ENCODE measurements at regions not wholly inside any gene's neighbourhood (a gene's known extent, or its start where the extent isn't known, plus 50 kb on each side); places are given as distances from the start of the nearest gene placed in this dataset.
"Not testable (repeated sequence)": the region's sequence is repeated elsewhere in the genome, so short reads cannot be mapped to it uniquely, and the experiment has no call there.

GRCh38 chr1:25022361-25023189 is 92.5 kb upstream of the RUNX3 start:
- ATAC-seq (peak; percentile 91), DNase-seq (peak; percentile 95)

DNA sequence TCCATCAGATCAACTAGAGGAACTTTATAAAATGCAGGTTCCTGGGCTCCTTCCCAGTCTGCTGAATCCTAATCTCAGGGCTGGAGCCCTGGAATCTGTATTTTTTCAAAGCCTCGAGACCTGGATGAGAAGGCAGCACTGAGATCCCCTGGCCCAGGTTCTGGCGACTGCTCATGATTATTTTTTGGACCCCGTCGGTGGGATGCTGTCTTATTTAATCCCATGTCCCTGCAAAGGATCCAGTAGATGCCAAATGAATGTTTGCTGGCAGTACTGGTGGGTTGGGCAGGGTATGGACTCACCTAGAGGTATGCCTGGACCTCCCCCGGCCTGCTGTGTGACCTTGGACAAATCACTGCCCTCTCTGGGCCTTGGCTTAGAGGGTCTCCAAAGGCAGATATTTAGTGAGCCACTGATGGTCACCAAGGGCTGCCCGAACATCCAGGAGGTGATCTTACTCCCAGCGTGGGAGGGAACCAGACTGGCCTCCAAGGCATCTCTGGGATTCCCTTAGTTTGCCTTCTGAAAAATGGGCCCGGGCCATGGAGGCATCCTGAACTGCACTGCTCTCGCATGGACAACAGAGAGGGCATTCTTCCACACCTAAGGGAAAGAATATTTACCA is 91.6 kb upstream of the RUNX3 start:
- no peak for ATAC-seq
- DNase-seq: no peak

- ATAC-seq (no peak), DNase-seq (no peak)
These were observed 90.9 kb upstream of the RUNX3 start for GRCh38 chr1:25020851-25021590.

GRCh38 chr1:25020173-25020845 is 90.2 kb upstream of the RUNX3 start:
- no peak for ATAC-seq

GRCh38 chr1:25019337-25020172 is 89.5 kb upstream of the RUNX3 start:
- DNase-seq (no peak), ATAC-seq (no peak)

More at GRCh38 chr1:25020173-25020845, 90.2 kb upstream of the RUNX3 start:
- DNase-seq: no peak

DNA sequence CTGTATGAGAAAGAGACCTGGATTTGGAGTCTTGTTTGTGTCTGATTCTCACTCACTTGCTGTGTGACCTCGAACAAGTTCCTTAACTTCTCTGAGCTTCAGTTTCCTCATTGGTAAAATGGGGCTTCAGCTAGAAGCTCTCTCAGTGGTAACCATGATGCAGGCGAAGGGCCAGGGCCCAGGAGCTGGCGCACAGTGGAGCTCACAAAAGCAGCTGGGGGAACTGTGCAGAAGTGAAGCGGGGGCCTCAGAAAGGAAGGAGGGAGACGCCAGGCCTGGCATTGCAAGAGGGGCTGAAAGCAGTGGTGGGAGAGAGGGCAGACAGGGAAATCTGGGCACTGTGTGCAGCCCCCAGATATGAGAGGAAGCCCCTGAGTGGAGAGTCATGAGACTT is 88.9 kb upstream of the RUNX3 start:
- no peak for ATAC-seq

DNA sequence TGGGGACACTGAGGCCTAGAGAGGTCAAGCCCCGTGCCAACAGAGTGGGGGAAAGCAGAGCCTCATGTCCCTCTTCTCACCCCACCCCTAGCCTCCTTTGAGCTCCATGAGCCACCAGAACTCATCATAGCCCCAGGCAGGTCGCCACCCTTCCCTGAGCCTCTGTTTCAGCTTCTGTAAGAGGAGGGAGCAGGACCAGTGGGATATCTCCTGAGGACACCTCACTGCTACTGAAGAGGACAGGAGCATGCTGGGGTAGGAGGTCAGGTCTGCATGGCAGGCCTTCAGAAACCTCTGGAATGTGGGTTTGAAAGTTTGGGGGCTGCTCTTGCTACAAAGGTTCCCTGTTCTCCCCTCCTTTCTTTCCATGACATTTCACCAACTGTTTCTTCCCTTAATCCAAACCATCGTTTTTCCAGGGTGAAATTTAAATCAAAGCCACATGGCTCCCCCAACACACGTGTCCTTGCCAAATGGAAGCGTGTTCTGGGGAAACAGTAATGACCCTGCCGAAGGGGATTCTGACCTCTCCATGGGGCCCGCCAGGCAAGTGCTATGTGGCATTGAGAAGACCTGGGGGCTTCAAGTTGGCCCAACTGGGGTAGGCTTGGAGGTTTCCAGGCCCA is 88.1 kb upstream of the RUNX3 start:
- ATAC-seq: no peak
- no peak for DNase-seq

More for the DNA sequence above, 88.9 kb upstream of the RUNX3 start:
- DNase-seq: no peak

DNA sequence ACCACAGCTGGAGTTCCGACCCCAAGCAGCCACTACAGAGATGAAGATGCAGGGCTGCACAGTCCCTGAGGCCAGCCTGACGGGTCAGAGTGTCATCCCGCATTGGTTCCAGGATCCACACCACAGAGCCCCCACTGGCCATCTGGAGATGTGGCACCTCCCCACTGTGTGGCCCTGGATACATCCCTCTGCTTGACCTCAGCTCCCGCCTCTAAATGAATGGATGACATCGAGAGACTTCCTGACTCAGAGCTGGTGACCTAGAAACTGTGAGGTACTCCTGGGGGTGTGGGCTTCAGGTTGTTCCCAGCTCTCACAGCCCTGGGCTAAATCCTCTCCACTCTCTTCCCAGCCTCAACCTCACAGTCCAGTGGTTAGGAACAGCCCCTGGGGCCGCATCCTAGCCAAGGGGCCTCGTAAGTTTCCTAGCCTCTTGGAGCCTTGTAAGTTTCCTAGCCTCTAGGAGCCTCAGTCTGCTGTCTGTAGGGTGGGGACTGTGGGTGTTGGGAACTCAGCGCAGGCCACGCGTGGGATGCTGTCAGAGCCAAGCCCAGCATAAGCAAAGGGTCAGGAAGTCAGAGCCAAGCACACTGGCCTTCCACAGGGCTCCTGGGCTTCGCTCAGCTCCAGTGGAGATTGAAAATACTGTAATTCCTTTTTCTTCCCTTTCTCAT is 87.5 kb upstream of the RUNX3 start:
- ATAC-seq (no peak), DNase-seq (no peak)

DNA sequence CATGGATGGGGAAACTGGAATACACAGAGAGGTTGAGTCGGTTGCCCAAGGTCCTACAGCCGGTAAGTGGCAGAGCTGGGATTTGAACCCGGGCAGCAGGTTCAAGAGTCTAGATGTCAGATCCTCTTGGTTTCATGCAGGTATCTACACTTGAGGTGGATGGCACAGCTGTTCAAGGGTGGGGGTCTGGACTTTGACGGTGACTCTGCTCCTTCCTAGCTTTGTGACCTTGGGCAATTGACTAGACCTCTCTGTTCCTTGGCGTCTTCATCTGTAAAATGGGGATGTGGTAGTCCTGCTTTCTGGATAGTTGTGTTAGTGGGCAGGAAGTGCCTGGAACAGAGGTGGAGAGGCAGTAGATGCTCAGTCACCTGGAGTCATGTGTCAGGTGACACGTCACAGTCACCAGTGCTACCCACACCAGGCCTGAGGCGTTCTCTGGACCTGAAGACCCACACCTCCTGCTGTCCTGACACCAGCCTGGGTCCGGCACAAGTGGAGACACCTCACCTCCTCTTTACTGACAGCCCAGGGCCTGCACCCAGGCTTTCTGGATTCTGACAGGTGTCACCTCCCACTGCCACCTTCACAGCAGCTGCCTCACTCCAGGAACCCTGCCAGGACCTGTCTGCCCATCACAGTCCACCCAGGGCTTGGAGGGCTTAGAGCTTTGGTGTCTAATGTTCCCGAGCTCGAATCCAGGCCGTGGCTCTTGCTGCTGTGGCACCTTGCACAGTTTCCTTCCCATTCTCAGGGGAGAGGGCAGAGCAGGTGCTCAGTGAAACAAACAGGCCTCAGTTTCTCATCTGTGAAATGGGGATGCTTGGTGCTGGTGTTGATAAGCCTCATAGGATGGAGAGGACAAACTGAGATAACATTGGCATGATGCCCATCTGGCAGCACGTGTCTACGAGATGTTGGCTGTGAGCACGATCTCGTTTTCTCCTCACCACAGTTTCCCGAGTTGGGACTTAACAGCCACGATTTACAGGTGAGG is 83.2 kb upstream of the RUNX3 start:
- DNase-seq (no peak), ATAC-seq (no peak)

GRCh38 chr1:25011943-25012638 is 82.0 kb upstream of the RUNX3 start:
- peak; percentile 61 for ATAC-seq

DNA sequence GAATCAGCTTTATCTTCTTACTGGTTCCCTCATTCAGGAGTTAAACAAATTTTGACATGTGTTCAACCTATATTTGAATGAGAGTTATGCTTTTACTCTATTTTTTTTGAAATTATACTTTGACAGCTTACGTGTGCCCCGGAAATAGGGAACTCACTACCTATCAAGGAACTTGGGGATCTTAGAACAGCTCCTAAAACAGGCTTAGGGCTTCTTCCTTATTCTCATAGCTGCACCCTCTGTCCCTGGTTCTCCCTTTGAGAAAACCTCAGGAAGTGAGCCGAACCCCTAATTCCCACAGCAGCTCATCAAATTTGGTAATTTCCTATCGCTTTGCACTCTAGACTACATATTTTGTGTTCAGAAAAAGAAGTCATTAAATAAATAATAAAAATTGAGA is 81.2 kb upstream of the RUNX3 start:
- no peak for ATAC-seq

More at GRCh38 chr1:25011943-25012638, 82.0 kb upstream of the RUNX3 start:
- DNase-seq: no peak

GRCh38 chr1:25009671-25010262 is 79.7 kb upstream of the RUNX3 start:
- DNase-seq: peak; percentile 73

More for the DNA sequence above, 81.2 kb upstream of the RUNX3 start:
- DNase-seq: no peak

DNA sequence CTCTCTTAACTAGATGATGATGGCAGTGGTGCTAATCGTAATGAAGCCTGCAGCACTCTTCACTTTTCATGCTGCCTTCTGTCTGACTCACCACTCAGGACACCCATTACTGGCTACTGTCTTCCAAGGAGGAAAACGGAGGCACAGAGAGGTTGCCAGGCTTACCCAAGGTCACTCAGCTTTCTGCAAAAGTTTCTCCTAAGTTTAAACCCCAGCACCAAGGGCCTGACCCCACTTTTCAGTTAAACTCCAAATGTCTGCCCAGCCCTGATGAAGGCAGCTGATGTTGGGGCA is 78.1 kb upstream of the RUNX3 start:
- DNase-seq: no peak
- no peak for ATAC-seq

More at GRCh38 chr1:25009671-25010262, 79.7 kb upstream of the RUNX3 start:
- ATAC-seq: peak; percentile 81

DNA sequence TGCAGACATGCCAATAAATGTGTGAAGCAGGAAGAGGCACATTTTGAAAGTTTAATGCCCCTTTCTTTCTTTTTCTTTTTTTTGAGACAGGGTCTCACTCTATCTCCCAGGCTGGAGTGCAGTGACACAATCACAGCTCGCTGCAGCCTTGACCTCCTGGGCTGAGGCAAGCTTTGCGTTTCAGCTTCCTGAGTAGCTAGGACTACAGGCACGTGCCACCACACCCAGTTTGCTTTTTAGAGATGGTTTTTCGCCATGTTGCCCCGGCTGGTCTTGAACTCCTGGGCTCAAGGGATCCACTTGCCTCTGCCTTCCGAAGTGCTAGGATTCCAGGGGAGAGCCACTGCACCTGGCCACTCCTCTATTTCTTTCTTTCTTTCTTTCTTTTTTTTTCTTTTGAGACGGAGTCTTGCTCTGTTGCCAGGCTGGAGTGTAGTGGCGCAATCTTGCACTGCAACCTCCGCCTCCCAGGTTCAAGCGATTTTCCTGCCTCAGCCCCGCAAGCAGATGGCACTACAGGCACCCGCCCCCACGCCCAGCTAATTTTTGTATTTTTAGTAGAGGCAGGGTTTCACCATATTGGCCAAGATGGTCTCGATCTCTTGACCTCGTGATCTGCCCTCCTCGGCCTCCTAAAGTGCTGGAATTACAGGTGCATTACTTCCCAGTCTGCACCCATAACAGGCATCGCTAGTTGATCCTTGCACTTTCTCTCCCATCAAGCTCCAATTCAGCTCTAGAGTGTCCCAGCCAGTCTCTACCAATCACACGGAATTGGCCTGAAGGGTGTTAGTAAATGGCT is 77.5 kb upstream of the RUNX3 start:
- DNase-seq, ATAC-seq: not testable (repeated sequence)

DNA sequence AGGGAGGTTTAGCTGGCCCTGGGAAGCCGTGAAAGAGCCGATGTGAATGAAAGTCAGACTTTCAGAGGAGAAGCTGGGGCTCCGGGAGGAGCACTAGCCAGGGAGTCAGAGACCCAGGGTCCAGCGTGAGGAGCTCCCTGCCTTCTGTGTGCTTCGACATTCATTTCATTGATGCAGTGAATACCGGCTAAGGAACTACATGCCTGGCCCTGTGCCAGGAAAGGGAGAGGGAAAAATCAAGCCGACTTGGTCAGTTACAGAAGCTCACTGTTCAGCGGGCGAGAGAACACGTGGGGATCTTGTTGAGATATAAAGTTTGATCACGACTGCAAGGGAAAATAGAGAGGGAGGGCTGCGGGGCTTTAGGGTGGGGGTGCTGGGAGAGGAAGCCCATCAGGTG is 76.7 kb upstream of the RUNX3 start:
- ATAC-seq: no peak
- no peak for DNase-seq

DNA sequence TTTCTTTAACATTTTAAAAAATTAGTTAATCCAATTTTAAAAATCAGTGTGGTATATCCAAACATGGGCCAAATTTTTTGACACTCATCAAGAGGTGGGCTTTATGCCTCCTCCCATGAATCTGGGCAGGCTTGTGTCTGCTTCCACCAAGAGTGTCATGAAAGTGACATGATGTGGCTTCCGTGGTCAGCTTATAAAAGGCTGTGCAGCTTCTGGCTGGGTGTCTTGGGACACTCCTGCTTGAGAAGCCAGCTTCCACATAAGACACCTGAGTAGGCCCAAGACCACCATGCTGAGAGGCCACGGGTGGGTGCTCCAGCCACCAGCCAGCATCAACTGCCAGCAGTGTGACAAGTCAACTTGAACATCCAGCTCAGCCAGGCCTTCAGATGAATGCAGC is 74.3 kb upstream of the RUNX3 start:
- ATAC-seq (no peak), DNase-seq (no peak)

GRCh38 chr1:25003457-25004190 is 73.5 kb upstream of the RUNX3 start:
- DNase-seq: peak; percentile 72
- peak; percentile 79 for ATAC-seq
